Colonic mucosa (tissue), 4 donors: ENCODE measurements at regions not wholly inside any gene's neighbourhood (a gene's known extent, or its start where the extent isn't known, plus 50 kb on each side); places are given as distances from the start of the nearest gene placed in this dataset.
A peak's percentile ranks its signal among the peaks of the same experiment; 100 is the strongest.

ENCODE experiments used
- DNase-seq: peaks from one replicate; pipeline ENCODE4 v3.0.0-alpha.2; 2020
- H3K27ac ChIP-seq: fragments of 200-600 bp; one replicate; pipeline ENCODE4 v1.8.0; 2021
- H3K27me3 ChIP-seq: fragments of 200-600 bp; one replicate; pipeline ENCODE4 v1.8.0; 2021
- H3K36me3 ChIP-seq: fragments of 200-600 bp; one replicate; pipeline ENCODE4 v1.8.0; 2021
- H3K4me1 ChIP-seq: fragments of 200-600 bp; one replicate; pipeline ENCODE4 v1.8.0; 2021; ENCODE audit warnings: mild to moderate bottlenecking
- H3K4me3 ChIP-seq: fragments of 200-600 bp; one replicate; pipeline ENCODE4 v1.8.0; 2021
- H3K9ac ChIP-seq, 2 donors: one replicate each; pipeline ENCODE4 v1.7.0; 2013; ENCODE audit warnings: control low read depth in 2 of 2, low read depth in 2 of 2, low read length in 2 of 2
- H3K9me3 ChIP-seq: fragments of 200-600 bp; one replicate; pipeline ENCODE4 v1.8.0; 2021
- CTCF ChIP-seq: fragments of 200-600 bp; IDR thresholded peaks from one replicate; pipeline ENCODE4 v1.8.0; 2022; ENCODE audit warnings: antibody characterized with exemption, mild to moderate bottlenecking
- intact Hi-C: fragments of 100-400 bp; cut with DNase I; formaldehyde crosslinking; loops from one replicate; pipeline ENCODE4 v1.14.1; 2022
- donor health status: healthy.
- donor health status: DM: no; HTN: no; CAD: no.
- donor health status: DM: no; HTN: no; CAD: no.

DNA sequence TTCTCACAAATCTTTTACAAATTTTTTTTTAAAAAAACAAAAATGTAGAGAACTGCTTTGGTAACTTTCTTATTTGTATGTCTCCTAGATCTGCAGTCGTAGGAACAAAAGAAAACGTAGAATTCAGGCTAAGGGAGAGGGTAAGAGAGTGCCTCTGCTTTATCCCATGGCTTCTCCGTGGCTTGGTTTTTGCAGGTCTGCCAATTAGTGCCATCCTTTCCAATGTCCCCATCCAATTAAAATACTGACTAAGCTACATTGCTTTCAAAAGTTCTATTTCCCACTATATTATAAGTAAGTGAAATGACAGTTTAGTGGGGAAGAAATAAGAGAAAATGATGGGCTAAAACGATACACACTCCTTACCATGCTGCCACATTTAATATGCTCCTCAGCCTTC, 209.3 kb downstream of the CRPPA start:
- Histone ChIP-seq H3K4me1 (no peaks in the 10 kb centered on the region), H3K27me3 (no peaks in the 10 kb centered on the region), H3K4me3 (no peak overlapping the region), H3K9me3 (no peaks in the 10 kb centered on the region), H3K27ac (peak overlapping the region; percentile 60), H3K36me3 (no peaks in the 10 kb centered on the region), H3K9ac (peak overlapping the region in 1 of 2 donors; percentile 44)
- intact Hi-C loops: no loop called here
- TF ChIP-seq CTCF: no peak
- DNase-seq: no peak

- no peak for TF ChIP-seq CTCF
- no peaks in the 10 kb centered on the region for H3K9me3 ChIP-seq
- no peak for DNase-seq
- no peaks in the 10 kb centered on the region for H3K27me3 ChIP-seq
- peak overlapping the region; percentile 60 for H3K27ac ChIP-seq
- no peaks in the 10 kb centered on the region for H3K36me3 ChIP-seq
- intact Hi-C loops: no loop called here
- H3K4me1 ChIP-seq: no peaks in the 10 kb centered on the region
- no peak overlapping the region for H3K9ac ChIP-seq
- no peak overlapping the region for H3K4me3 ChIP-seq
These were observed 209.9 kb downstream of the CRPPA start for GRCh38 chr7:16211402-16211925.

GRCh38 chr7:16210171-16210570, 211.2 kb downstream of the CRPPA start:
- Histone ChIP-seq H3K4me3 (no peak overlapping the region), H3K9me3 (no peaks in the 10 kb centered on the region), H3K36me3 (no peaks in the 10 kb centered on the region), H3K9ac (no peak overlapping the region), H3K27me3 (no peaks in the 10 kb centered on the region), H3K27ac (no peak overlapping the region), H3K4me1 (no peaks in the 10 kb centered on the region)
- TF ChIP-seq CTCF: no peak
- DNase-seq: no peak
- intact Hi-C loops: no loop called here

- H3K27ac ChIP-seq: no peak overlapping the region
- no peaks in the 10 kb centered on the region for H3K27me3 ChIP-seq
- intact Hi-C loops: no loop called here
- H3K4me3 ChIP-seq: no peak overlapping the region
- H3K9me3 ChIP-seq: no peaks in the 10 kb centered on the region
- TF ChIP-seq CTCF: no peak
- H3K36me3 ChIP-seq: no peaks in the 10 kb centered on the region
- no peak overlapping the region for H3K9ac ChIP-seq
- peaks cover 7% of the 10 kb centered on the region for H3K4me1 ChIP-seq
- DNase-seq: no peak
These were observed 214.0 kb downstream of the CRPPA start for GRCh38 chr7:16207321-16207720.

DNA sequence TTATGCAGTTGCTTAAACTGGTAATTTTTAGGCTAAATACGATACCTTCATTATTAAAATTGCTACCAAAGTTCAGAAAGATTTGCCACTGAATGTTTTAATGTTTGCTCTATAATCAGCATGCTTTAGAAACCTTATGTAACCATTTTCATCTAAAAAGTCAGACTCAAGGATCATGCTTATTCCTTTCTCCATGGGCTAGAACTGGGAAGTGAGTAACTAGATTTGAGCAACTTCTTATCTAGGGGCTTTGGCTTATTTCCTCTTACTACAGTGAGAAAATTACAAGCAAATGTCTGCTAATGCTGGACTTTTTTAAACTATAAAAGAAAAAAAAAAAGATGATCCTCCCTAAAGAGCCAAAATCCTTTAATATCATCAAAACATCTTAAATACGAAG, 215.9 kb downstream of the CRPPA start:
- Histone ChIP-seq H3K4me1 (peaks cover 7% of the 10 kb centered on the region), H3K4me3 (no peak overlapping the region), H3K27ac (no peak overlapping the region), H3K27me3 (no peaks in the 10 kb centered on the region), H3K9me3 (no peaks in the 10 kb centered on the region), H3K9ac (no peak overlapping the region), H3K36me3 (no peaks in the 10 kb centered on the region)
- DNase-seq: no peak
- intact Hi-C loops: no loop called here
- no peak for TF ChIP-seq CTCF
